Omental fat pad (tissue), 3 donors: ENCODE measurements at regions not wholly inside any gene's neighbourhood (a gene's known extent, or its start where the extent isn't known, plus 50 kb on each side); places are given as distances from the start of the nearest gene placed in this dataset.

Source experiments
- ATAC-seq: fragments of 150-250 bp; one replicate; pipeline ENCODE4 v1.9.1; 2016; ENCODE audit warnings: mild to moderate bottlenecking, moderate library complexity; ENCODE audit not compliant: low FRiP score
- DNase-seq: peaks from one replicate; pipeline ENCODE4 v3.0.0-alpha.2; 2019; ENCODE audit warnings: low spot score
- CTCF ChIP-seq, 3 donors: fragments of 450-650 bp; IDR thresholded peaks; one replicate each; pipeline ENCODE4 v1.5.1; 2016 to 2017; ENCODE audit warnings: antibody characterized with exemption in 3 of 3, mild to moderate bottlenecking in 3 of 3, moderate library complexity in 2 of 3

- no peak for TF ChIP-seq CTCF (IDR thresholded peaks at IDR 0.05)
- ATAC-seq (no peak), DNase-seq (no peak)
These were observed 409.1 kb downstream of the FOXG1 start for GRCh38 chr14:29175706-29176105.

GRCh38 chr14:29176876-29177275 is 410.3 kb downstream of the FOXG1 start:
- no peak for ATAC-seq
- no peak for DNase-seq
- no peak for TF ChIP-seq CTCF (IDR thresholded peaks at IDR 0.05)

- no peak for TF ChIP-seq CTCF (IDR thresholded peaks at IDR 0.05)
- DNase-seq, result no peak
These were observed 412.4 kb downstream of the FOXG1 start for GRCh38 chr14:29178971-29179370.

GRCh38 chr14:29191092-29191491 is 424.5 kb downstream of the FOXG1 start:
- no peak for TF ChIP-seq CTCF (IDR thresholded peaks at IDR 0.05)
- DNase-seq, result no peak
- no peak for ATAC-seq

More at GRCh38 chr14:29178971-29179370, 412.4 kb downstream of the FOXG1 start:
- ATAC-seq, result no peak

- DNase-seq (no peak), ATAC-seq (no peak)
- no peak for TF ChIP-seq CTCF (IDR thresholded peaks at IDR 0.05)
These were observed 431.0 kb downstream of the FOXG1 start for GRCh38 chr14:29197557-29197956.

GRCh38 chr14:29205658-29206057 is 439.1 kb downstream of the FOXG1 start:
- ATAC-seq (no peak), DNase-seq (no peak)
- TF ChIP-seq CTCF (IDR thresholded peaks at IDR 0.05), result no peak

GRCh38 chr14:29215853-29216252 is 449.3 kb downstream of the FOXG1 start:
- no peak for TF ChIP-seq CTCF (IDR thresholded peaks at IDR 0.05)
- ATAC-seq (no peak), DNase-seq (no peak)
